ENCODE measurements at regions not wholly inside any gene's neighbourhood (a gene's known extent, or its start where the extent isn't known, plus 50 kb on each side); places are given as distances from the start of the nearest gene placed in this dataset.

- DNase-seq (ENCODE audit: low read depth): no peak
- no peak for TF ChIP-seq CTCF (IDR thresholded peaks at IDR 0.05; ENCODE audit: control insufficient read depth, insufficient read depth, low read depth, low read length, missing control alignments)
- H3K4me3 ChIP-seq (ENCODE audit: control insufficient read depth, low read depth, low read length): no peak overlapping the region
Measured at GRCh38 chr22:48423481-48423911, 1404.2 kb downstream of the BRD1 start.

GRCh38 chr22:48422900-48423480, 1404.7 kb downstream of the BRD1 start:
- DNase-seq (ENCODE audit: low read depth): no peak
- H3K4me3 ChIP-seq (ENCODE audit: control insufficient read depth, low read depth, low read length): no peak overlapping the region
- TF ChIP-seq CTCF (IDR thresholded peaks at IDR 0.05; ENCODE audit: control insufficient read depth, insufficient read depth, low read depth, low read length, missing control alignments): no peak

- DNase-seq (ENCODE audit: low read depth): no peak
- no peak for TF ChIP-seq CTCF (IDR thresholded peaks at IDR 0.05; ENCODE audit: control insufficient read depth, insufficient read depth, low read depth, low read length, missing control alignments)
- H3K4me3 ChIP-seq (ENCODE audit: control insufficient read depth, low read depth, low read length): no peak overlapping the region
Measured at GRCh38 chr22:48418831-48419230, 1408.8 kb downstream of the BRD1 start.

- no peak for TF ChIP-seq CTCF (IDR thresholded peaks at IDR 0.05; ENCODE audit: control insufficient read depth, insufficient read depth, low read depth, low read length, missing control alignments)
- DNase-seq (ENCODE audit: low read depth): no peak
Measured at GRCh38 chr22:48417225-48418070, 1410.2 kb downstream of the BRD1 start.

GRCh38 chr22:48416396-48417224, 1411.1 kb downstream of the BRD1 start:
- no peak for TF ChIP-seq CTCF (IDR thresholded peaks at IDR 0.05; ENCODE audit: control insufficient read depth, insufficient read depth, low read depth, low read length, missing control alignments)
- DNase-seq (ENCODE audit: low read depth): no peak
- no peak overlapping the region for H3K4me3 ChIP-seq (ENCODE audit: control insufficient read depth, low read depth, low read length)

More at GRCh38 chr22:48417225-48418070, 1410.2 kb downstream of the BRD1 start:
- no peak overlapping the region for H3K4me3 ChIP-seq (ENCODE audit: control insufficient read depth, low read depth, low read length)

GRCh38 chr22:48415520-48415919, 1412.2 kb downstream of the BRD1 start:
- no peak for DNase-seq (ENCODE audit: low read depth)
- no peak for TF ChIP-seq CTCF (IDR thresholded peaks at IDR 0.05; ENCODE audit: control insufficient read depth, insufficient read depth, low read depth, low read length, missing control alignments)
- H3K4me3 ChIP-seq (ENCODE audit: control insufficient read depth, low read depth, low read length): no peak overlapping the region

All from AG09309 (cell line).